ENCODE measurements at regions not wholly inside any gene's neighbourhood (a gene's known extent, or its start where the extent isn't known, plus 50 kb on each side); places are given as distances from the start of the nearest gene placed in this dataset.

DNA sequence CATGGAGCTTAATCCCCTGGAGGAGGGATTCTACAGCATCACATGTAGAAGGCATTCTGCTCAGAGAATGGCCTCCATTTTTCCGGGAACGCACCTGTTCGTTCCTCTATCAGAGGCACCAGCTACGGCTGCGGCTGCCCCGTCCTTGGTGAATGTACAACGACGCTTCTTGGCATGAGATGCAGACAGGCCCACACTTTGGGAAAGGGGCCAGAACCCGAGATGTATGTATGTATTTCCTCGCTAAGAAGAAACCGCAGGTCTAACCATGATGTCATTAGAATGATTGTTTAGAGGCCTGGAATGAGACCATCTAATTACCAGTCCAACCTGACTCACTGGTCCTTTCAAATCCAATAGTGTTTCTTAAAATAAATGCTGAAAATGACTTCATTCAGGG is 1293.4 kb downstream of the TBC1D22A start:
- TF ChIP-seq, protein P1, sequence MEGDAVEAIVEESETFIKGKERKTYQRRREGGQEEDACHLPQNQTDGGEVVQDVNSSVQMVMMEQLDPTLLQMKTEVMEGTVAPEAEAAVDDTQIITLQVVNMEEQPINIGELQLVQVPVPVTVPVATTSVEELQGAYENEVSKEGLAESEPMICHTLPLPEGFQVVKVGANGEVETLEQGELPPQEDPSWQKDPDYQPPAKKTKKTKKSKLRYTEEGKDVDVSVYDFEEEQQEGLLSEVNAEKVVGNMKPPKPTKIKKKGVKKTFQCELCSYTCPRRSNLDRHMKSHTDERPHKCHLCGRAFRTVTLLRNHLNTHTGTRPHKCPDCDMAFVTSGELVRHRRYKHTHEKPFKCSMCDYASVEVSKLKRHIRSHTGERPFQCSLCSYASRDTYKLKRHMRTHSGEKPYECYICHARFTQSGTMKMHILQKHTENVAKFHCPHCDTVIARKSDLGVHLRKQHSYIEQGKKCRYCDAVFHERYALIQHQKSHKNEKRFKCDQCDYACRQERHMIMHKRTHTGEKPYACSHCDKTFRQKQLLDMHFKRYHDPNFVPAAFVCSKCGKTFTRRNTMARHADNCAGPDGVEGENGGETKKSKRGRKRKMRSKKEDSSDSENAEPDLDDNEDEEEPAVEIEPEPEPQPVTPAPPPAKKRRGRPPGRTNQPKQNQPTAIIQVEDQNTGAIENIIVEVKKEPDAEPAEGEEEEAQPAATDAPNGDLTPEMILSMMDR (IDR thresholded peaks at IDR 0.05) = no peak
- TF ChIP-seq POLR2A (IDR thresholded peaks at IDR 0.05) = no peak

All from adrenal gland (tissue), 5 donors.